Adipocyte (in vitro differentiated cells): ENCODE measurements at regions not wholly inside any gene's neighbourhood (a gene's known extent, or its start where the extent isn't known, plus 50 kb on each side); places are given as distances from the start of the nearest gene placed in this dataset.

Experiments used
- DNase-seq: peaks from one replicate; pipeline ENCODE4 v3.0.0-alpha.2; 2015; ENCODE audit warnings: low read depth
- H3K27me3 ChIP-seq: replicated peaks from 2 replicates; pipeline ENCODE4 v1.7.0; 2013; ENCODE audit warnings: mild to moderate bottlenecking, low read length, moderate library complexity; ENCODE audit not compliant: control insufficient read depth, insufficient read depth
- H3K36me3 ChIP-seq: 2 replicates; pipeline ENCODE4 v1.7.0; 2013; ENCODE audit warnings: low read length, mild to moderate bottlenecking, moderate library complexity; ENCODE audit not compliant: control insufficient read depth, insufficient read depth, severe bottlenecking
- H3K4me1 ChIP-seq: 2 replicates; pipeline ENCODE4 v1.7.0; 2013; ENCODE audit warnings: mild to moderate bottlenecking, low read length, moderate library complexity; ENCODE audit not compliant: control insufficient read depth, insufficient read depth
- H3K4me3 ChIP-seq: 2 replicates; pipeline ENCODE4 v1.7.0; 2013; ENCODE audit warnings: mild to moderate bottlenecking, low read length, moderate library complexity
- H3K9ac ChIP-seq: 2 replicates; pipeline ENCODE4 v1.7.0; 2013; ENCODE audit warnings: mild to moderate bottlenecking, low read length, moderate library complexity
- H3K9me3 ChIP-seq: 2 replicates; pipeline ENCODE4 v1.7.0; 2013; ENCODE audit warnings: mild to moderate bottlenecking, low read length, moderate library complexity; ENCODE audit not compliant: control insufficient read depth

GRCh38 chr1:36572906-36573305 lies 90.2 kb upstream of the CSF3R start:
- Histone ChIP-seq H3K27me3 (peaks cover 58% of the 10 kb centered on the region), H3K4me3 (no peak overlapping the region), H3K36me3 (no peaks in the 10 kb centered on the region)

DNA sequence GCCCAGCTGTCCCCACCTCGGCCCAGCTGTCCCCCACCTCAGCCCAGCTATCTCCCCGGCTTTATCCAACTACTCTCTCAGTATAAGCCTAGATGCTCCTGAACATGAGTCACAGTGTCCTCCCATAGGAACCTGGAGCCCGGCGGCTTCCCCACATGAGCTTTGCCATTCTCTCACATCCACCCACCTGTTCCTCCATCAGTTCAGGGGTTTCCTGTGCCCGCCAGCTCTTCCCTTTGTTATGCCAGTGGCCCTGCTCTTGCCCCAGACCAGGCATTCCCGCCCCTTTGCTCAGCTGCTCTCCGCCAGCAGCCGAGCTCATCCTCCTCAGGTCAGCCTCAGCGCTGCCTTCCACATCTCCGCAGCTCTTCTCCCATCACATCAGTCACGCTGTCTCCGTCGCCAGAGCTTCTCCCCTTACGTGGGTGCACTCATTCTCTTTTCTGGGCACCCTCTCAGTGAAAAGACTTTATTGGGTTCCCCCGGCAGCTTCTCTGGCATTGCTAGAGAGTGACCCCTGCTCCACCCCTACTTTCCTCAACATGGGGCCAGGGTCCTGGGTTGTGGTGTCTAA lies 89.5 kb upstream of the CSF3R start:
- no peak for DNase-seq
- H3K4me1 ChIP-seq = no peaks in the 10 kb centered on the region
- peaks cover 58% of the 10 kb centered on the region for H3K27me3 ChIP-seq
- no peaks in the 10 kb centered on the region for H3K36me3 ChIP-seq
- no peak overlapping the region for H3K4me3 ChIP-seq
- no peak overlapping the region for H3K9ac ChIP-seq
- H3K9me3 ChIP-seq = no peaks in the 10 kb centered on the region

More at GRCh38 chr1:36572906-36573305, 90.2 kb upstream of the CSF3R start:
- no peak overlapping the region for H3K9ac ChIP-seq
- no peak for DNase-seq
- H3K4me1 ChIP-seq = no peaks in the 10 kb centered on the region
- no peaks in the 10 kb centered on the region for H3K9me3 ChIP-seq

GRCh38 chr1:36571106-36571505 lies 88.4 kb upstream of the CSF3R start:
- Histone ChIP-seq H3K4me1 (no peaks in the 10 kb centered on the region), H3K36me3 (no peaks in the 10 kb centered on the region), H3K9ac (no peak overlapping the region), H3K4me3 (no peak overlapping the region), H3K9me3 (no peaks in the 10 kb centered on the region), H3K27me3 (peaks cover 58% of the 10 kb centered on the region)
- no peak for DNase-seq

DNA sequence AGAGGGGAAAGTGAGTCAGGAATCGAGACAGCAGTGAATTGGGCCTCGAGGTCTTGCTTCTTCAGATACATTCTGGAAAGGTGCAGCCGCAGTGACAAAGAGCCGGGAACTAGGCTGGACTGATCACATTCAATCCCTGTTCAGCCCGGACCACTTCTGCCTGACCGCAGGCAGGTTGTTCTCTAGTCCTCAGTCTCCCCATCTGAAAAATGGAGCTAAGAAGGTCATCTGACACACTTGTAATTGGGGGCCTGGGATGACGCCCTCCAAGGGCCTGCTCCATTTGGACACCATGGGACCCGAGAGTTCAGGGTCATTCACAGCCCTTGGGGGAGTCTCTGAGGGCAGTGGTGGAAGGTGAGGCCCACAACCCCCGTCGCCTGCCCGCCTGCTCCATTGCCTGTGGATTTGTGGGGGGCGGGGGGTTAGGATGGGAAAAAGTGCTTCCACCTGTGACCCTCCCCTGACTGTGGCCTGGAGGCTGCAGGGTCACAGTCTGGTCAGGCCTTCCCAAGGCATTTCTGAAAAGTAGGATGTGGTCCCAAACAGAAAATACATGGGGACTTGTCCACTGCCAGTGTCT lies 87.9 kb upstream of the CSF3R start:
- H3K36me3 ChIP-seq = no peaks in the 10 kb centered on the region
- H3K9me3 ChIP-seq = no peaks in the 10 kb centered on the region
- no peak for DNase-seq
- H3K27me3 ChIP-seq = peaks cover 59% of the 10 kb centered on the region
- H3K4me3 ChIP-seq = no peak overlapping the region
- H3K4me1 ChIP-seq = no peaks in the 10 kb centered on the region
- no peak overlapping the region for H3K9ac ChIP-seq

DNA sequence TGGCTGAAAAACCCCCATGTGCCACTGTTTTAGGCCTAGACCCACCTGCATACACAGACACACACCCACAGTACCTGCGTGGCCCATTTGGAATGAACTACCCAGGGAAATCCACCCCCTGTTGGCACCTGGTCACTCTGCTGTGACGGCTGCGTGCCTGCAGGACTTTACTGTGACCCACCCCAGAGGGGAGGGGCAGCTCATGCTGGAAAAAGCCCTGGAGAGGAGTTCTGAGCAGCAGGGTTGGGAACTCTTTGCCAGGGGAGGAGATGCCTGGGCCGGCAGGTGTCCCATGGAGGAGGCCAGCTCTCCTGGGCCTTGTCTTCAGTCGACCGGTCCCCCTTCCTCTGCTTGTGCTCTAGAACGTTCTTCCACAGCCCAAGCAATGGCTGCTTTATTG lies 87.3 kb upstream of the CSF3R start:
- Histone ChIP-seq H3K9ac (no peak overlapping the region), H3K36me3 (no peaks in the 10 kb centered on the region), H3K27me3 (peaks cover 57% of the 10 kb centered on the region), H3K4me1 (no peaks in the 10 kb centered on the region), H3K9me3 (no peaks in the 10 kb centered on the region), H3K4me3 (no peak overlapping the region)
- DNase-seq = no peak

DNA sequence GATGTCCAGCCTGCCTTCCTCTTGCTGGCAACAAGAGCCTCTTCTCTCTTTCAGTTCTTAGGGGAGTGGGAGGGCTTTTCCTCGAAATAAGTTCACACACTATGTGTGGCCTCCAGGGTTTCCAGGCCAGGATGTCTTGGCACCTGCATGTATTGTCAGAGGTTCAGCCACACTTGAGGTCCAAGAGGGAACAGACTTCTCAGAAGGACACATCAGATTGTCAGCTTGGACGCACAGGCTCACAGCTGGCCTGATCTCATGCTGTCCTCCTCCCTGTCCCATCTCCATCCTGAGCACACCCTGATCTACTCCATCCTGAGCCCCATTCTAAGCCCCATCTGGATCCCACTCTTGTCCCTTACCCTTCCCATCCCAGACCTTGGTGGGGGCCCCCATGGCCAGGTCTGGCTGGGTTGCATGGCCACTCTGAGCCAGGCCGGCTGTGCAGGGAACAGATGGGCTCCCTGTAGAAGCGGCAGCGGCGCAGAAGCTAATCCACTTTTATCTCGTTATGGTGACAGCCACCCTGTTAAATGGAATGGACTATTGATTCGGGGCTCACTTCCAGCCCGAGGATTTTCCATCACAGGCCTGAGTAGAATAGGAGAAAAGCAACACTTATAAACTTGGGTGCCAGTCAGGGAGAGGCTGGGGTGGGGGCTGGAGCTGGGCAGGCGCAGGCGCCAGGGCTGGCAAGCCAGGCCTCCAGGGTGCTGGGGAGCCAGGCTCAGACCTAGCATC lies 85.1 kb upstream of the CSF3R start:
- Histone ChIP-seq H3K36me3 (no peaks in the 10 kb centered on the region), H3K27me3 (peaks cover 47% of the 10 kb centered on the region), H3K4me3 (no peak overlapping the region), H3K9ac (no peak overlapping the region), H3K9me3 (no peaks in the 10 kb centered on the region), H3K4me1 (no peaks in the 10 kb centered on the region)
- no peak for DNase-seq

- H3K9ac ChIP-seq = no peak overlapping the region
- H3K4me1 ChIP-seq = no peaks in the 10 kb centered on the region
- H3K27me3 ChIP-seq = peaks cover 40% of the 10 kb centered on the region
- DNase-seq = no peak
- no peak overlapping the region for H3K4me3 ChIP-seq
- H3K36me3 ChIP-seq = no peaks in the 10 kb centered on the region
- H3K9me3 ChIP-seq = no peaks in the 10 kb centered on the region
These were observed 83.1 kb upstream of the CSF3R start for GRCh38 chr1:36565576-36566501.

DNA sequence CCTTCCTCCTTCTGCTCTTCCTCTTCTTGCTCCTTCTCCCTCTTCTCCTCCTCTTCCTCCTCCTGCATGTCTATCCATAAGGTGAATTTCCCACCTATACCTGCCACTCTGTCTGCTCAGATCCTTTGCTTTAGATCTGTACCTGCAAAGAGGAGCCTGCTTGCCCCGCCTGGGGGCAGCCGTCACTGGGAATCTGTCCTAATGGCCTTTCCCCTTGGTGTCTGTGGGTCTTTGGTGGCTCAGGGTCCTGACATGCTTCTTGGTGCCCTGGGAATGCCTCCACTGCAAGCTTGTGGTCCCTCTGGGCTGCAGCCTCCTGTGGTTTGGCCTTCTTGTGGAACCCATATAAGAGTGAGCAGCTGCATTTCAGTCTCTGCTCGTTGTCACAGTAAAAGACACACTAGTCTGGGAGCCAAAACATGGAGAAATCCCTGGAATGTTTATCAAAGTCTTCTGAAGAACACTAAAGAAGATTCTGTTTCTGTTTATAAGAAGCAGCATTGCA lies 79.5 kb upstream of the CSF3R start:
- Histone ChIP-seq H3K9me3 (no peaks in the 10 kb centered on the region), H3K4me3 (no peak overlapping the region), H3K27me3 (peaks cover 38% of the 10 kb centered on the region), H3K9ac (no peak overlapping the region), H3K36me3 (no peaks in the 10 kb centered on the region), H3K4me1 (no peaks in the 10 kb centered on the region)
- DNase-seq = no peak

DNA sequence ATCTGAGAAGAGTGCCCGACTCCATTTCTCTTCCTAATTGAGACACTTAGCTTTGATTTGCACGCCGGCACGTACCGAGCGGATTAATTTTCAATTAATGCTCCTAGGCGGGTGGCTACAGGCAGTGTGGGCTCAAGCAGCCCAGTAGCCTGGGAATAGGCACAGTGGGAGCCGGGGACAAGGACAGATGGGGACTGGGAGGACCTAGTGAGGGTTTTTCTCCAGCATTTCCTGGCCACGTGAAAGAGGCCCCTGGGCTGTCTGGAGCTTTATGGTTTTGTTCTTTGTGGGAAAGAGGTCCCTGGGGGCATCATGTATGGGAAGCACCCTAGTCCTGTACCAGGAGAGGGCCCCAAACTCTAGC lies 78.6 kb upstream of the CSF3R start:
- no peak overlapping the region for H3K9ac ChIP-seq
- no peak overlapping the region for H3K4me3 ChIP-seq
- peaks cover 42% of the 10 kb centered on the region for H3K27me3 ChIP-seq
- no peaks in the 10 kb centered on the region for H3K9me3 ChIP-seq
- no peaks in the 10 kb centered on the region for H3K36me3 ChIP-seq
- DNase-seq = no peak
- H3K4me1 ChIP-seq = no peaks in the 10 kb centered on the region

GRCh38 chr1:36560621-36561360 lies 78.1 kb upstream of the CSF3R start:
- no peak for DNase-seq

More at GRCh38 chr1:36560621-36561360, 78.1 kb upstream of the CSF3R start:
- peaks cover 42% of the 10 kb centered on the region for H3K27me3 ChIP-seq
- no peaks in the 10 kb centered on the region for H3K4me1 ChIP-seq
- no peak overlapping the region for H3K4me3 ChIP-seq
- H3K9ac ChIP-seq = no peak overlapping the region
- H3K9me3 ChIP-seq = no peaks in the 10 kb centered on the region
- H3K36me3 ChIP-seq = no peaks in the 10 kb centered on the region
